MM.1S (cell line): ENCODE measurements at regions not wholly inside any gene's neighbourhood (a gene's known extent, or its start where the extent isn't known, plus 50 kb on each side); places are given as distances from the start of the nearest gene placed in this dataset.

Experiments
- EZH2phosphoT487 ChIP-seq: fragments of 300-600 bp; sonication (generic); IDR thresholded peaks from 2 replicates; pipeline ENCODE4 v1.6.1; 2018; ENCODE audit warnings: antibody characterized with exemption, low read length
- TF ChIP-seq, protein P1 (sequence below): fragments of 300-600 bp; sonication (generic); IDR thresholded peaks from 2 replicates; pipeline ENCODE4 v1.5.1; 2016; ENCODE audit warnings: antibody characterized with exemption, low read length, mixed read lengths

DNA sequence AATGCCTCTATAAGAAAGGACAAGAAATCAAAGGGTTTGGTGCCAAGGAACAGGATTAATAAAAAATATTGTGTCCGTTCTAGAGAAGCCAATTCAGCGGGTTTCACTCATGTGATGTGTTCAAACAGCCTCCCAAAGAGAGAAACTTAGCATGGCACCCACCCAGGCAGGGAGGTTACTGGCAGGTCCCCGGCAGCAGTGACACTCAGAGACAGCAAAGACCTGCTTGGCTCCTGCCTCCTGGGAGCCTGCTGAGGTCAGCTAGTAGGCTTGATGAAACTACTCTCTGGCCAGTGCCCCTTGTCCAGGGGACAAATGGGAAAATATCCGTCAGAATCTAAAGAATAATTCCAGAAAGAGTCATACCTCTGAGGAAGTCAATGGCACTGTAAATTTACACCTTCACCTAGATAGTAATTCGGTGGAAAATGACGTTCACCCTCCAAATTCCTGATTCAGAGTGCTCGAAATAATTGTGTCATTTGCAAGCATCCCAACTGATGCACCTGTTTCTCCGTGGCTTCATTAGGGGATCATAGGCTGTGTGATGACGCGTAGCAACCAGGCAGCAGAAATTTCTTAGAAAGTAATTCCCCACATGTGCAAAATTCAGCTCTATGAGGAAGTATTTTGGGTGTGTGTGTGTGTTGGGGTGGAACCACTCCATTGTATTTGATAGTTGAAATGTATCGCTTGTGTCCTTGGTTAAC is 481.5 kb upstream of the ZFHX3 start:
- TF ChIP-seq, protein P1, sequence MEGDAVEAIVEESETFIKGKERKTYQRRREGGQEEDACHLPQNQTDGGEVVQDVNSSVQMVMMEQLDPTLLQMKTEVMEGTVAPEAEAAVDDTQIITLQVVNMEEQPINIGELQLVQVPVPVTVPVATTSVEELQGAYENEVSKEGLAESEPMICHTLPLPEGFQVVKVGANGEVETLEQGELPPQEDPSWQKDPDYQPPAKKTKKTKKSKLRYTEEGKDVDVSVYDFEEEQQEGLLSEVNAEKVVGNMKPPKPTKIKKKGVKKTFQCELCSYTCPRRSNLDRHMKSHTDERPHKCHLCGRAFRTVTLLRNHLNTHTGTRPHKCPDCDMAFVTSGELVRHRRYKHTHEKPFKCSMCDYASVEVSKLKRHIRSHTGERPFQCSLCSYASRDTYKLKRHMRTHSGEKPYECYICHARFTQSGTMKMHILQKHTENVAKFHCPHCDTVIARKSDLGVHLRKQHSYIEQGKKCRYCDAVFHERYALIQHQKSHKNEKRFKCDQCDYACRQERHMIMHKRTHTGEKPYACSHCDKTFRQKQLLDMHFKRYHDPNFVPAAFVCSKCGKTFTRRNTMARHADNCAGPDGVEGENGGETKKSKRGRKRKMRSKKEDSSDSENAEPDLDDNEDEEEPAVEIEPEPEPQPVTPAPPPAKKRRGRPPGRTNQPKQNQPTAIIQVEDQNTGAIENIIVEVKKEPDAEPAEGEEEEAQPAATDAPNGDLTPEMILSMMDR = no peak
- TF ChIP-seq EZH2phosphoT487 = no peak
